Prostate gland (tissue), 2 donors: ENCODE measurements at regions not wholly inside any gene's neighbourhood (a gene's known extent, or its start where the extent isn't known, plus 50 kb on each side); places are given as distances from the start of the nearest gene placed in this dataset.

Source experiments
- POLR2A ChIP-seq: fragments of 450-650 bp; IDR thresholded peaks from one replicate; pipeline ENCODE4 v1.6.1; 2016; ENCODE audit warnings: antibody characterized with exemption, mild to moderate bottlenecking
- POLR2AphosphoS5 ChIP-seq: sonication (generic); formaldehyde crosslinking; IDR thresholded peaks from one replicate; pipeline ENCODE4 v1.6.1; 2017; ENCODE audit warnings: antibody characterized with exemption
- TF ChIP-seq, protein P1 (sequence below), 4 experiments: fragments of 200-600 bp in 2 of 4; fragments of 450-650 bp in 2 of 4; sonication (generic) in 2 of 4; IDR thresholded peaks; 1 replicate in 3 of 4; 2 replicates in 1 of 4; pipeline ENCODE4 v1.5.1; 2016 to 2019; ENCODE audit warnings: antibody characterized with exemption in 4 of 4, mild to moderate bottlenecking in 2 of 4, moderate library complexity in 2 of 4

DNA sequence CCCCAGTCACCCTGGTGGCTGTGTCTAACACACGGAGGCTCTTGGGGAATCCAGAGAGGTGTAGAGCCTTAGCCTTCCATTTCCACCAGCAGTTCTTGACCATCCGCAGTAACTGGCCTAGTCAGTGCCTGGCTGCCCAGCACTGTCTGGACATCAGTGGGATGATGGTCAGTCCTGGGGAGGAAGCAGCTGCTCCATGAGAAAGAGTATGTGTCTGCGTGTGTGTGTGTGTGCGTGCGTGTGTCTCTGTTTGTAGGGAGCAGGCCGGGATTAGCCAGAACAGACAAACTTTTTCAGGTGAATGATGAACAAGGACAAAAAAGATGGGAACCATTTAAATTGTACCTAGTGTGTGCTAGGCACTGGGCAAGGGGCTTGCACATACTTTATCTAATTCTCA, 109.3 kb upstream of the SYT13 start:
- TF ChIP-seq, protein P1, sequence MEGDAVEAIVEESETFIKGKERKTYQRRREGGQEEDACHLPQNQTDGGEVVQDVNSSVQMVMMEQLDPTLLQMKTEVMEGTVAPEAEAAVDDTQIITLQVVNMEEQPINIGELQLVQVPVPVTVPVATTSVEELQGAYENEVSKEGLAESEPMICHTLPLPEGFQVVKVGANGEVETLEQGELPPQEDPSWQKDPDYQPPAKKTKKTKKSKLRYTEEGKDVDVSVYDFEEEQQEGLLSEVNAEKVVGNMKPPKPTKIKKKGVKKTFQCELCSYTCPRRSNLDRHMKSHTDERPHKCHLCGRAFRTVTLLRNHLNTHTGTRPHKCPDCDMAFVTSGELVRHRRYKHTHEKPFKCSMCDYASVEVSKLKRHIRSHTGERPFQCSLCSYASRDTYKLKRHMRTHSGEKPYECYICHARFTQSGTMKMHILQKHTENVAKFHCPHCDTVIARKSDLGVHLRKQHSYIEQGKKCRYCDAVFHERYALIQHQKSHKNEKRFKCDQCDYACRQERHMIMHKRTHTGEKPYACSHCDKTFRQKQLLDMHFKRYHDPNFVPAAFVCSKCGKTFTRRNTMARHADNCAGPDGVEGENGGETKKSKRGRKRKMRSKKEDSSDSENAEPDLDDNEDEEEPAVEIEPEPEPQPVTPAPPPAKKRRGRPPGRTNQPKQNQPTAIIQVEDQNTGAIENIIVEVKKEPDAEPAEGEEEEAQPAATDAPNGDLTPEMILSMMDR (IDR thresholded peaks at IDR 0.05): no peak
- TF ChIP-seq POLR2AphosphoS5 (no peak), POLR2A (no peak)
